ENCODE measurements at regions not wholly inside any gene's neighbourhood (a gene's known extent, or its start where the extent isn't known, plus 50 kb on each side); places are given as distances from the start of the nearest gene placed in this dataset.

DNA sequence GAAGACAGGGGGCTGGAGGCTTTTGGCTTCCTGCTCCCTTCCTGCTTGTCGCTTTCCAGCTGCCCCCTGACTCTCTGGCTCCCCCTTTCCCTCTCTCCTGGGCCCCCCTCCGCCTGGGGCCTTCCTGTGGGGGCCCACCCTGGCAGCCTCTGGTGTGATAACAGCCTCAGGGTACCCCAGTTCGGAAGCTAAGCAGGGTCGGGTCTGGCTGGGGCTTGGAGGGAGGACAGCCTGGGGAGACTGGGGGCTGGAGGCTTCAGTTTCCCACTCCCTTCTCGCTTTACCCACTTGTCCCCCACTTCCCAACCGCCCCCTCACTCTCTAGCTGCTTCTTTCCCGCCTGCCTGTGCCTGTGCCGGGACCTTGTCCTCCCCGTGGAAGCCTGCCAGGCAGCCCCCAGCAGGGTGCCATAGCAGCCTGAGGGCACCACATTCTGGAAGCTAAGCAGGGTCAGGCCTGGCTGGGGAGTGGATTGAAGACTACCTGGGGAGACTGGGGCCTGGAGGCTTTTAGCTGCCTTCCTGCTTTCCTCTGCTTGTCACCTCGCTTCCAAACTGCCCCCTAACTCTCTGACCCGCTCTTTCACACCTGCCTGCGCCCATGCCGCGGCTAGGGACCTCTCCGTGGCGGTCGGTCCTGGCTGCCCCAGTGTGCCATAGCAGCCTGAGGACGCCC, 2275.5 kb downstream of the TP53TG3F start:
- intact Hi-C loops (cut with micrococcal nuclease): no loop called here

More for the DNA sequence above, 2275.5 kb downstream of the TP53TG3F start:
- BruUV-seq (replicated peaks): no TSS peak
- Histone ChIP-seq H4K20me1 (ENCODE audit: insufficient read depth) (no peaks in the 10 kb centered on the region), H3K9ac (ENCODE audit: low read length) (no peak overlapping the region), H2AFZ (ENCODE audit: low read depth, low read length, poor library complexity, severe bottlenecking) (no peak overlapping the region), H3K36me3 (ENCODE audit: control insufficient read depth in 1 of 2, insufficient read depth in 2 of 2, low read length in 2 of 2) (no peaks in the 10 kb centered on the region), H3K79me2 (ENCODE audit: insufficient read depth, low read length) (no peaks in the 10 kb centered on the region), H3K9me2 (ENCODE audit: insufficient read depth) (no peaks in the 10 kb centered on the region), H3K4me2 (ENCODE audit: low read length) (peak overlapping the region; percentile 9; the same call in 1 of the 2 replicates), H3K4me3 (replicated peaks in 1 of 2; ENCODE audit: low read depth in 1 of 2, low read length in 2 of 2) (no peak overlapping the region), H3K27me3 (ENCODE audit: insufficient read depth, low read length) (no peaks in the 10 kb centered on the region), H3K9me3 (ENCODE audit: control insufficient read depth in 1 of 2, insufficient read depth in 1 of 2, low read depth in 1 of 2, low read length in 2 of 2) (no peaks in the 10 kb centered on the region), H3K4me1 (ENCODE audit: control insufficient read depth in 1 of 2, insufficient read depth in 2 of 2, low read length in 2 of 2) (peaks cover 0 to 5% of the 10 kb centered on the region in 2 experiments; a peak in 3 of 4 replicates), H3K27ac (ENCODE audit: low read depth, low read length) (no peak overlapping the region)
- TF ChIP-seq EZH2 (IDR thresholded peaks at IDR 0.05): no peak
- no peak for TF ChIP-seq ZBTB33 (IDR thresholded peaks at IDR 0.05; ENCODE audit: extremely low read depth, insufficient replicate concordance, low read length)
- no peak for TF ChIP-seq ELF1 (IDR thresholded peaks at IDR 0.05; ENCODE audit: borderline replicate concordance, low read depth)
- no peak for TF ChIP-seq RAD21 (IDR thresholded peaks at IDR 0.05; ENCODE audit: low read depth)
- no peak for TF ChIP-seq MAX (IDR thresholded peaks at IDR 0.05)
- TF ChIP-seq, protein P1, sequence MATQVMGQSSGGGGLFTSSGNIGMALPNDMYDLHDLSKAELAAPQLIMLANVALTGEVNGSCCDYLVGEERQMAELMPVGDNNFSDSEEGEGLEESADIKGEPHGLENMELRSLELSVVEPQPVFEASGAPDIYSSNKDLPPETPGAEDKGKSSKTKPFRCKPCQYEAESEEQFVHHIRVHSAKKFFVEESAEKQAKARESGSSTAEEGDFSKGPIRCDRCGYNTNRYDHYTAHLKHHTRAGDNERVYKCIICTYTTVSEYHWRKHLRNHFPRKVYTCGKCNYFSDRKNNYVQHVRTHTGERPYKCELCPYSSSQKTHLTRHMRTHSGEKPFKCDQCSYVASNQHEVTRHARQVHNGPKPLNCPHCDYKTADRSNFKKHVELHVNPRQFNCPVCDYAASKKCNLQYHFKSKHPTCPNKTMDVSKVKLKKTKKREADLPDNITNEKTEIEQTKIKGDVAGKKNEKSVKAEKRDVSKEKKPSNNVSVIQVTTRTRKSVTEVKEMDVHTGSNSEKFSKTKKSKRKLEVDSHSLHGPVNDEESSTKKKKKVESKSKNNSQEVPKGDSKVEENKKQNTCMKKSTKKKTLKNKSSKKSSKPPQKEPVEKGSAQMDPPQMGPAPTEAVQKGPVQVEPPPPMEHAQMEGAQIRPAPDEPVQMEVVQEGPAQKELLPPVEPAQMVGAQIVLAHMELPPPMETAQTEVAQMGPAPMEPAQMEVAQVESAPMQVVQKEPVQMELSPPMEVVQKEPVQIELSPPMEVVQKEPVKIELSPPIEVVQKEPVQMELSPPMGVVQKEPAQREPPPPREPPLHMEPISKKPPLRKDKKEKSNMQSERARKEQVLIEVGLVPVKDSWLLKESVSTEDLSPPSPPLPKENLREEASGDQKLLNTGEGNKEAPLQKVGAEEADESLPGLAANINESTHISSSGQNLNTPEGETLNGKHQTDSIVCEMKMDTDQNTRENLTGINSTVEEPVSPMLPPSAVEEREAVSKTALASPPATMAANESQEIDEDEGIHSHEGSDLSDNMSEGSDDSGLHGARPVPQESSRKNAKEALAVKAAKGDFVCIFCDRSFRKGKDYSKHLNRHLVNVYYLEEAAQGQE (IDR thresholded peaks at IDR 0.05; ENCODE audit: low read depth): no peak
- no peak for TF ChIP-seq SP1 (IDR thresholded peaks at IDR 0.05; ENCODE audit: low read depth)
- TF ChIP-seq, protein P2, sequence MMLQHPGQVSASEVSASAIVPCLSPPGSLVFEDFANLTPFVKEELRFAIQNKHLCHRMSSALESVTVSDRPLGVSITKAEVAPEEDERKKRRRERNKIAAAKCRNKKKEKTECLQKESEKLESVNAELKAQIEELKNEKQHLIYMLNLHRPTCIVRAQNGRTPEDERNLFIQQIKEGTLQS (IDR thresholded peaks at IDR 0.05): no peak
- TF ChIP-seq JUND (IDR thresholded peaks at IDR 0.05): no peak
- no peak for TF ChIP-seq TCF7L2 (IDR thresholded peaks at IDR 0.05; ENCODE audit: borderline replicate concordance, extremely low read depth, insufficient read depth, insufficient read length)
- TF ChIP-seq CBX3 (IDR thresholded peaks at IDR 0.05; ENCODE audit: low read depth): no peak
- TF ChIP-seq FOSL1 (IDR thresholded peaks at IDR 0.05; ENCODE audit: low read depth): no peak
- TF ChIP-seq CEBPB (IDR thresholded peaks at IDR 0.05; ENCODE audit: low read depth): no peak
- TF ChIP-seq EZH2phosphoT487 (IDR thresholded peaks at IDR 0.05; ENCODE audit: borderline replicate concordance): no peak
- TF ChIP-seq ZNF274 (IDR thresholded peaks at IDR 0.05; ENCODE audit: low read depth, low read length): no peak
- TF ChIP-seq POLR2AphosphoS5 (IDR thresholded peaks at IDR 0.05; ENCODE audit: low read depth, low read length): no peak
- no peak for TF ChIP-seq SIN3A (IDR thresholded peaks at IDR 0.05; ENCODE audit: low read depth)
- TF ChIP-seq SRF (IDR thresholded peaks at IDR 0.05; ENCODE audit: low read depth): no peak
- TF ChIP-seq, protein P3, sequence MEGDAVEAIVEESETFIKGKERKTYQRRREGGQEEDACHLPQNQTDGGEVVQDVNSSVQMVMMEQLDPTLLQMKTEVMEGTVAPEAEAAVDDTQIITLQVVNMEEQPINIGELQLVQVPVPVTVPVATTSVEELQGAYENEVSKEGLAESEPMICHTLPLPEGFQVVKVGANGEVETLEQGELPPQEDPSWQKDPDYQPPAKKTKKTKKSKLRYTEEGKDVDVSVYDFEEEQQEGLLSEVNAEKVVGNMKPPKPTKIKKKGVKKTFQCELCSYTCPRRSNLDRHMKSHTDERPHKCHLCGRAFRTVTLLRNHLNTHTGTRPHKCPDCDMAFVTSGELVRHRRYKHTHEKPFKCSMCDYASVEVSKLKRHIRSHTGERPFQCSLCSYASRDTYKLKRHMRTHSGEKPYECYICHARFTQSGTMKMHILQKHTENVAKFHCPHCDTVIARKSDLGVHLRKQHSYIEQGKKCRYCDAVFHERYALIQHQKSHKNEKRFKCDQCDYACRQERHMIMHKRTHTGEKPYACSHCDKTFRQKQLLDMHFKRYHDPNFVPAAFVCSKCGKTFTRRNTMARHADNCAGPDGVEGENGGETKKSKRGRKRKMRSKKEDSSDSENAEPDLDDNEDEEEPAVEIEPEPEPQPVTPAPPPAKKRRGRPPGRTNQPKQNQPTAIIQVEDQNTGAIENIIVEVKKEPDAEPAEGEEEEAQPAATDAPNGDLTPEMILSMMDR (IDR thresholded peaks at IDR 0.05 in 2 of 3, conservative IDR thresholded peaks at IDR 0.05 in 1 of 3; ENCODE audit: borderline replicate concordance in 1 of 3, insufficient read depth in 1 of 3, low read depth in 2 of 3, low read length in 2 of 3): no peak
- ATAC-seq: no peak
- ChIA-PET RAD21 (ENCODE audit: low non-redundant PET in 1 of 2, low total read pairs in 2 of 2, uncharacterized antibody in 2 of 2, unreplicated experiment in 2 of 2) (no interaction called here), POLR2A (no interaction called here), CTCF (no interaction called here)
- DNase-seq (ENCODE audit: low read depth, low spot score): no peak

Measured in HCT116 (cell line).